COLO668 (cell line): ENCODE measurements at regions not wholly inside any gene's neighbourhood (a gene's known extent, or its start where the extent isn't known, plus 50 kb on each side); places are given as distances from the start of the nearest gene placed in this dataset.
"Not testable (repeated sequence)": the region's sequence is repeated elsewhere in the genome, so short reads cannot be mapped to it uniquely, and the experiment has no call there.

Experiments used
- DNase-seq: peaks from one replicate; lab custom pipeline; 2025; ENCODE audit not compliant: unreplicated experiment; lab: John Stamatoyannopoulos, UW

GRCh38 chr2:131671841-131672470, 144.3 kb downstream of the CCDC74A start:
- not testable (repeated sequence) for DNase-seq

DNA sequence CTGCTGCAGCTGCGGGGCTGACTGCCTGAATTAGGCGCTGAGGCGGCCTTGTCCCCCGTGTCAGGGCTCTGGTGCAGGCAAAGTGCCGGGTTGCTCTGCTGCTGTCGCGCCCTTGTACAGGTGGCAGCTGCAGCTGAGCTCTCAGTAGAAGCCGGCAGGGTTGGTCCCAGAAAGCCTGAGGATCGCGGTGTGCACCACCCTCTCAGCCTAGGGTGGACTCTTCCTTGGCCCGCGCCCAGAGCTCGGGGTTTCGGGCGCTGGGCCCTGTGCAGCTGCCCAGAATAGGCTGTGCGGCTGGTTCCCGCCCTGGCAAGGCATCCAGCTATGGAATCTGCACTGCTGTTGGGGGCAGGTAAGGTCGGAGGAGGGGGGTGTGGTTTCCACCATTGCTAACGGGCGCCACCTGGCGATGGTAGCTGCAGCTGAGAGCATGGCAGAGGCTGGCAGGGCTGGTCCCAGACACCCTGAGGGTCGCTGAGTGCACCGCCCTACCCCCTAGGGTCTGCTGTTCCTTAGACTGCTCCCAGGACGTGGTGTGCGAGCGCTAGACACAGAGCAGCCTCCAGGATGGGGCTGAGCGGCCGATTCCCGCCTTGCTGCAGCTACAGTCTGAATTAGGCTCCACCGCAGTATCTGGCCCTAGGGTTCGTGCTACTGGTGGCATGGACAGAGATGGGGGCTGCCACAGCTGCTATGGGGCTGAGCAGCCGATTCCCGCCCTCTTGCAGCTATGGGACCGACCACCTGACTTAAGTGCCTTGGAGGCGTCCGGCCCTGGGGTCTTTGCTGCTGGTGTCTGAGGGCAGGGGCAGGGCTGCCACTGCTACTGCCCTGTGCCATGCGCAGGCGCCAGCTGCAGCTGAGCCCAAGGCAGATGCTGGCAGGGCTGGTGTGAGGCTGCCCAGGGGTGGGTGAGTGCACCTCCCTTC, 145.0 kb downstream of the CCDC74A start:
- DNase-seq = peak; percentile 28

DNA sequence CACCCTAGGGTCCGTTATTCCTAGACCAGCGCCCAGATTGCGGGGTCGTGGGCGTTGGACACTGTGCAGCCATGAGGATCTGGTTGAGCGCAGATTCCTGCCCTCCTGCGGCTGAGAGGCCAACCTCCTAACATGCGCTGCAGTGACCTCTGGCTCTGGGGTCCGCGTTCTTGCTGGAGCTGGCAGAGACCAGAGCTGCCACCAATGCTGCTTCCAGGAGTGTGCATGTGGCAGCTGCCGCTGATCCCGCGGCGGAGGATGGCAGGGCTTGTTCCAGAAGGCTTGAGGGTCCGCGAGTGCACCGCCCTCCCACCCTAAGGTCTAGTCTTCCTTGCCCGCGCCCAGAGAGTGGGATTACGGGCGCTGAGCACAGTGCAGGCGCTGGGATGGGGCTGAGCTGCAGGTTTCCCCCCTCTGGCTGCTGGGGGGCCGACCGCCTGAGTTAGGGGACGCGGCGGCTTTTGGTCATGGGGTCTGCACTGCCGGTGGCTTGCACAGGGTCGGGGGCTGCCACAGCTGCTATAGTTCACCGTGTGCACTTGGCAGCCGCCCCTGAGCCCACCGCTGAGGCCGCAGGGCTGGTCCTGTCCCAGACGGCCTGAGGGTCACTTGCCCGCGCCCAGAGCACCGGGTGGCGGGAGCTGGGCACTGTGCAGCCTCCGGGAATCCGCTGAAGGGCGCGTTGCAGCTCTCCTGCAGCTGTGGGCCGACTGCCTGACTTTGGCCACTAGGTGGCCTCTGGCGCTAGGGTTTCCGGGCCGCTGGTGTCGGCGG, 145.9 kb downstream of the CCDC74A start:
- DNase-seq = peak; percentile 68

GRCh38 chr2:131674174-131674507, 146.5 kb downstream of the CCDC74A start:
- no peak for DNase-seq

GRCh38 chr2:131681611-131682121, 154.0 kb downstream of the CCDC74A start:
- not testable (repeated sequence) for DNase-seq

GRCh38 chr2:131682122-131682944, 154.6 kb downstream of the CCDC74A start:
- DNase-seq = peak; percentile 59

DNA sequence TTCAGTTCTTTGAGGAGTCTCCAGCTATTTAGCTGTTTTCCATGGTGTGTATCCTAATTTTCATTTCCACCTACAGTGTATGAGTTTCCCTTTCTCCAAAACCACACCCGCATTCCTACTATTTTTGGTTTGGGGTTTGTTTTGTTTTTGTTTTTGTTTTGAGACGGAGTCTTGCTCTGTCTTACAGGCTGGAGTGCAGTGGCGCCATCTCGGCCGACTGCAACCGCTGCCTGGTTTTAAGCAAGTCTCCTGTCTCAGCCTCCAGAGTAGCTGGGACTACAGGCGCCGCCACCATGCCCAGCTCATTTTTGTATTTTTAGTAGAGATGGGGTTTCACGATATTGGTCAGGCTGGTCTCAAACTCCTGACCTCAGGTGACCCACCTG, 155.2 kb downstream of the CCDC74A start:
- DNase-seq = not testable (repeated sequence)

DNA sequence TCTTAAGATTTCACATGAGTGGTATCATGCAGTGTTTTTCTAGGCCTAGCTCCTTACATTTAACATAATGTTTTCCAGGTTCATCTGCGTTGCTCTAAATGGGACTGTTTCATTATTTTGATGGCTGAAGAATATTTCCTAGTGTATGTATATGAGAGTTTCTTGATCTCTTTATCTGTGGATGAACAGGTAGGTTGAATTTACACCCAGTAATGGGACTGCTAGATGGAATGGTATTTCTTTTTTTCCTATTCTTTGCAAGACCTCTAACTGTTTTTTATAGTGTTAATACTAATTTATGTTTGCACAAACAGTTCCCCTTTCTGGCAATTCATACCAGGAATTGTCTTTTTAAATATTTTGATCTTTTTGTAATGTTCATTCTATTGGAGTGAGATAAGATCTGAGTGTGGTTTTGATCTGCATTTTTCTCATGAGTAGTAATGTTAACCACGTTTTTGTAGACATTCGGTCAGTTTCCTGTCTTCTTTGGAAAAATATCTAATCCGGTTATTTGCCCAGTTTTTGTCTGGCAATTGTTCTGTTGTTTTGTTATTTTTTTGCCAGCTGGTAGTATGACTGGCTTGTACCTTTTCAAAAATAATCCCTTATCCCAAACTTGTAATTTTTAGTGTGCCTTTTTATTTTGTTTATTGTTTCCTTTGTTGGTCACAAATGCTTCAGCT, 157.1 kb downstream of the CCDC74A start:
- not testable (repeated sequence) for DNase-seq

GRCh38 chr2:131686164-131686893, 158.6 kb downstream of the CCDC74A start:
- DNase-seq = not testable (repeated sequence)

DNA sequence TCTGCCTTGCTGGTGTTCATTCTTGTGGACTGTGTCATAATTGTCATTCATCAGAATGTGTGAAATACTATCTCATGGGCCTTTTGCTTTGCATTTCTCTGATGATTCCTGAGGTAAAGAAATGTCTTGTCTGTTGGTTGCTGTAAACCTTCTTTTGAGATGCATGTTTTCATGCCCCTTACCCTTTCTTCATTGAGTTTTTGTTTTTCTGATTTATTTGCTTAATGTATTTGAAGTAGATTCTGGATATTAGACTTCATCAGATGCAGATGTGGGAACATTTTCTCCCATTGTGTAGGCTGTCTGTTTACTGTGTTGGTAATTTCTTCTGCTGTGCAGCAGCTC, 159.2 kb downstream of the CCDC74A start:
- not testable (repeated sequence) for DNase-seq

DNA sequence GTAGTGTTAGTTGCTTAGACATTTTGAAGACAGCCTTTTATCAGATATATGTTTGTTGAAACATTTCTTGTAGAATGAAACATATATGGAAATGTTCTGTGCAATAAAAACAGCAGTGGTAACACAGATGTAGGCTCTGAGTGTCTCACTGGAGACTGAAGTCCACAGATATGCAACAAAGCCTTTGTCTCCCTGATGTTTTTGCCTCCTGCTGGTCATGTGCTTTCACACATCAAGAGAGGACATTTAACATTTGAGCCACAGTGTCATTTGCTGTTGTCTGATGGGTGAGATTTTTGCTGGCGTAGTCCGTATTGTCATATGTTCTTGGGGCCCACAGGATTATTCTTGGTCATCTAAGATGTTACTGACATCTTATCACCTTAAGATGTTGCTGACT, 161.4 kb downstream of the CCDC74A start:
- not testable (repeated sequence) for DNase-seq

- not testable (repeated sequence) for DNase-seq
These were observed 183.6 kb downstream of the CCDC74A start for GRCh38 chr2:131711268-131711667.

DNA sequence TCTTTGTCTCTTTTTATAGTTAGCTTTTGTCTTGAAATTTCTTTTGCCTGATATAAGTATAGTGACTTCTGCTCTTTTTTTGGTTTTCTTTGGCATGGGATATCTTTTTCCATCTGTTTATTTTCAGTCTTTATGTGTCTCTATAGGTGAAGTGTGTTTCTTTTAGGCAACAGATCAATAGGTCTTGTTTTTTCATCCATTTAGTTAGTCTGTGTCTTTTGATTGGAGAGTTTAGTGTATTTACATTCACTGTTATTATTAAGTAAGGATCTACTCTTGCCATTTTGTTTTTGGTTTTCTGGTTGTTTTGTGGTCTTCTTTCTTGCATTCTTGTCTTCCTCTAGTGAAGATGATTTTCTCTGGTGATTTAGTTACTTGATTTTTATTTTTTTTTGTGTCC, 190.2 kb downstream of the CCDC74A start:
- DNase-seq = not testable (repeated sequence)

- not testable (repeated sequence) for DNase-seq
These were observed 193.5 kb downstream of the CCDC74A start for GRCh38 chr2:131721163-131721562.

GRCh38 chr2:131722256-131722655, 194.6 kb downstream of the CCDC74A start:
- DNase-seq = not testable (repeated sequence)

GRCh38 chr2:131724019-131724418, 196.3 kb downstream of the CCDC74A start:
- DNase-seq = no peak

DNA sequence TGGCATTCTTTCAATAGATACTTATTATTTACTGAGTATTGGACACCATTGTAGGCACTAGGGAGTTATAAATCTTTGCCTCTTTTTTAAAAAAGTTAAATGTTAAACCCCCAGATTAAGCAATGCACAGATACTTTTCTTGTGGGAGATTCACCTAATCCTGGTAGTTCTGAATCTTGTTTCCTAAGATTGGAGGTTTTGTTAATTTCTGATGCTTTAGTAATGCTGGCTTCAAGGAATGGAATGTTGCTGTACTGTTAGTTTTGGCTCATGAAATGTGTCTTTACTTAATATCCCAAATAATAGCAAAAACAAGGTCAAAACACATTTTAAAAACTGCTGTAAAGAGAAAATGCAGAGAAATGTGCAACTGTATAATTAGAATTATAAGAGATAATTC, 200.8 kb downstream of the CCDC74A start:
- DNase-seq = not testable (repeated sequence)

DNA sequence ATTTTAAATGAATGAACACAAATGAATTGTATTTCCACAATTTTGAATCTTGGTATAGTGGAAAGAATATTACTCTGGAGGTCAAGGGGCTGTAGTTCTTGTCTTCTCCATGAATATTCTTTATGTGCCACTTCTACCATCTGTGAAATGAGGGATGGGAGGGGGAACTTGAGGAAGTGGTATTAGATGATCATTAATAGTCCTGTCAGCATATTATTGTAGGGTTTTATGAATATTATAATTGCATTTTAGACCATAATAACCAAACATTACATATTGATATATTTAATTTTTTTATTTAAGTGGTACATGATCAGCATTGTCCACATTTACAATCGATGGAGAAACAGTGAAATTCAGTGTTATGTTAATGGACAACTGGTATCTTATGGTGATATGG, 205.8 kb downstream of the CCDC74A start:
- not testable (repeated sequence) for DNase-seq

- not testable (repeated sequence) for DNase-seq
These were observed 208.7 kb downstream of the CCDC74A start for GRCh38 chr2:131736406-131736805.
